ENCODE measurements at regions not wholly inside any gene's neighbourhood (a gene's known extent, or its start where the extent isn't known, plus 50 kb on each side); places are given as distances from the start of the nearest gene placed in this dataset.
"Not testable (repeated sequence)": the region's sequence is repeated elsewhere in the genome, so short reads cannot be mapped to it uniquely, and the experiment has no call there.

GRCh38 chr14:28820677-28821076 is 54.1 kb downstream of the FOXG1 start:
- WGBS (ENCODE audit: insufficient coverage, low lambda C conversion rate) = no CpG with 5 or more reads among the region's 1 CpG
- no peaks in the 10 kb centered on the region for H3K9me3 ChIP-seq (ENCODE audit: control insufficient read depth, low read depth, low read length)

GRCh38 chr14:28821993-28822392 is 55.4 kb downstream of the FOXG1 start:
- H3K4me1 ChIP-seq (ENCODE audit: control insufficient read depth, insufficient read depth, low read length) = no peaks in the 10 kb centered on the region
- no peak overlapping the region for H3K4me3 ChIP-seq (ENCODE audit: low read length)
- DNase-seq = no peak
- H3K9me3 ChIP-seq (ENCODE audit: control insufficient read depth, low read depth, low read length) = no peaks in the 10 kb centered on the region
- H3K27ac ChIP-seq (ENCODE audit: low read length) = no peak overlapping the region
- no peaks in the 10 kb centered on the region for H3K36me3 ChIP-seq (ENCODE audit: control insufficient read depth, insufficient read depth, low read length)
- H3K27me3 ChIP-seq (ENCODE audit: control insufficient read depth, insufficient read depth, low read length) = no peaks in the 10 kb centered on the region

More at GRCh38 chr14:28820677-28821076, 54.1 kb downstream of the FOXG1 start:
- Histone ChIP-seq H3K36me3 (ENCODE audit: control insufficient read depth, insufficient read depth, low read length) (no peaks in the 10 kb centered on the region), H3K27me3 (ENCODE audit: control insufficient read depth, insufficient read depth, low read length) (no peaks in the 10 kb centered on the region), H3K27ac (ENCODE audit: low read length) (no peak overlapping the region), H3K4me3 (ENCODE audit: low read length) (no peak overlapping the region), H3K4me1 (ENCODE audit: control insufficient read depth, insufficient read depth, low read length) (no peaks in the 10 kb centered on the region)
- DNase-seq = no peak

- no peaks in the 10 kb centered on the region for H3K27me3 ChIP-seq (ENCODE audit: control insufficient read depth, insufficient read depth, low read length)
- no peak overlapping the region for H3K4me3 ChIP-seq (ENCODE audit: low read length)
- no peaks in the 10 kb centered on the region for H3K36me3 ChIP-seq (ENCODE audit: control insufficient read depth, insufficient read depth, low read length)
- no peaks in the 10 kb centered on the region for H3K9me3 ChIP-seq (ENCODE audit: control insufficient read depth, low read depth, low read length)
- H3K27ac ChIP-seq (ENCODE audit: low read length) = no peak overlapping the region
- H3K4me1 ChIP-seq (ENCODE audit: control insufficient read depth, insufficient read depth, low read length) = no peaks in the 10 kb centered on the region
- no CpG with 5 or more reads among the region's 1 CpG for WGBS (ENCODE audit: insufficient coverage, low lambda C conversion rate)
- DNase-seq = no peak
Measured at GRCh38 chr14:28823245-28823644, 56.7 kb downstream of the FOXG1 start.

- H3K27me3 ChIP-seq (ENCODE audit: control insufficient read depth, insufficient read depth, low read length) = no peaks in the 10 kb centered on the region
- H3K27ac ChIP-seq (ENCODE audit: low read length) = no peak overlapping the region
- no peak for DNase-seq
- no peak overlapping the region for H3K4me3 ChIP-seq (ENCODE audit: low read length)
- H3K9me3 ChIP-seq (ENCODE audit: control insufficient read depth, low read depth, low read length) = no peaks in the 10 kb centered on the region
- 100% methylated on average over 3 of the region's 22 CpGs for WGBS (ENCODE audit: insufficient coverage, low lambda C conversion rate)
- H3K36me3 ChIP-seq (ENCODE audit: control insufficient read depth, insufficient read depth, low read length) = no peaks in the 10 kb centered on the region
- no peaks in the 10 kb centered on the region for H3K4me1 ChIP-seq (ENCODE audit: control insufficient read depth, insufficient read depth, low read length)
Measured at GRCh38 chr14:28830115-28830534, 63.5 kb downstream of the FOXG1 start.

- no peak overlapping the region for H3K4me3 ChIP-seq (ENCODE audit: low read length)
- no peaks in the 10 kb centered on the region for H3K4me1 ChIP-seq (ENCODE audit: control insufficient read depth, insufficient read depth, low read length)
- no peaks in the 10 kb centered on the region for H3K9me3 ChIP-seq (ENCODE audit: control insufficient read depth, low read depth, low read length)
- 80% methylated on average over 1 of the region's 3 CpGs for WGBS (ENCODE audit: insufficient coverage, low lambda C conversion rate)
- no peaks in the 10 kb centered on the region for H3K36me3 ChIP-seq (ENCODE audit: control insufficient read depth, insufficient read depth, low read length)
- H3K27me3 ChIP-seq (ENCODE audit: control insufficient read depth, insufficient read depth, low read length) = no peaks in the 10 kb centered on the region
- no peak overlapping the region for H3K27ac ChIP-seq (ENCODE audit: low read length)
- DNase-seq = no peak
Measured at GRCh38 chr14:28831126-28831525, 64.5 kb downstream of the FOXG1 start.

GRCh38 chr14:28842569-28842968 is 76.0 kb downstream of the FOXG1 start:
- not testable (repeated sequence) for DNase-seq; H3K36me3 ChIP-seq (ENCODE audit: control insufficient read depth, insufficient read depth, low read length); H3K27ac ChIP-seq (ENCODE audit: low read length); H3K4me1 ChIP-seq (ENCODE audit: control insufficient read depth, insufficient read depth, low read length); H3K4me3 ChIP-seq (ENCODE audit: low read length); H3K27me3 ChIP-seq (ENCODE audit: control insufficient read depth, insufficient read depth, low read length); H3K9me3 ChIP-seq (ENCODE audit: control insufficient read depth, low read depth, low read length)
- WGBS (ENCODE audit: insufficient coverage, low lambda C conversion rate) = no CpG with 5 or more reads among the region's 5 CpGs

GRCh38 chr14:28867571-28867970 is 101.0 kb downstream of the FOXG1 start:
- H3K36me3 ChIP-seq (ENCODE audit: control insufficient read depth, insufficient read depth, low read length) = no peaks in the 10 kb centered on the region
- no peaks in the 10 kb centered on the region for H3K27me3 ChIP-seq (ENCODE audit: control insufficient read depth, insufficient read depth, low read length)
- no peak for DNase-seq
- no peaks in the 10 kb centered on the region for H3K4me1 ChIP-seq (ENCODE audit: control insufficient read depth, insufficient read depth, low read length)
- H3K9me3 ChIP-seq (ENCODE audit: control insufficient read depth, low read depth, low read length) = no peaks in the 10 kb centered on the region
- no peak overlapping the region for H3K27ac ChIP-seq (ENCODE audit: low read length)
- no peak overlapping the region for H3K4me3 ChIP-seq (ENCODE audit: low read length)
- no CpG with 5 or more reads among the region's 2 CpGs for WGBS (ENCODE audit: insufficient coverage, low lambda C conversion rate)

- Histone ChIP-seq H3K4me3 (ENCODE audit: low read length) (no peak overlapping the region), H3K9me3 (ENCODE audit: control insufficient read depth, low read depth, low read length) (no peaks in the 10 kb centered on the region), H3K4me1 (ENCODE audit: control insufficient read depth, insufficient read depth, low read length) (no peaks in the 10 kb centered on the region), H3K27me3 (ENCODE audit: control insufficient read depth, insufficient read depth, low read length) (no peaks in the 10 kb centered on the region), H3K36me3 (ENCODE audit: control insufficient read depth, insufficient read depth, low read length) (no peaks in the 10 kb centered on the region), H3K27ac (ENCODE audit: low read length) (no peak overlapping the region)
- WGBS (ENCODE audit: insufficient coverage, low lambda C conversion rate) = no CpG with 5 or more reads among the region's 2 CpGs
- DNase-seq = no peak
Measured at GRCh38 chr14:28870033-28870564, 103.5 kb downstream of the FOXG1 start.

GRCh38 chr14:28875934-28876571 is 109.5 kb downstream of the FOXG1 start:
- Histone ChIP-seq H3K4me1 (ENCODE audit: control insufficient read depth, insufficient read depth, low read length) (no peaks in the 10 kb centered on the region), H3K9me3 (ENCODE audit: control insufficient read depth, low read depth, low read length) (no peaks in the 10 kb centered on the region), H3K36me3 (ENCODE audit: control insufficient read depth, insufficient read depth, low read length) (no peaks in the 10 kb centered on the region), H3K27ac (ENCODE audit: low read length) (no peak overlapping the region), H3K27me3 (ENCODE audit: control insufficient read depth, insufficient read depth, low read length) (no peaks in the 10 kb centered on the region), H3K4me3 (ENCODE audit: low read length) (no peak overlapping the region)
- DNase-seq = no peak
- 67% methylated on average over 2 of the region's 3 CpGs for WGBS (ENCODE audit: insufficient coverage, low lambda C conversion rate)

- Histone ChIP-seq H3K27me3 (ENCODE audit: control insufficient read depth, insufficient read depth, low read length) (no peaks in the 10 kb centered on the region), H3K9me3 (ENCODE audit: control insufficient read depth, low read depth, low read length) (no peaks in the 10 kb centered on the region), H3K4me1 (ENCODE audit: control insufficient read depth, insufficient read depth, low read length) (no peaks in the 10 kb centered on the region), H3K27ac (ENCODE audit: low read length) (no peak overlapping the region), H3K4me3 (ENCODE audit: low read length) (no peak overlapping the region), H3K36me3 (ENCODE audit: control insufficient read depth, insufficient read depth, low read length) (no peaks in the 10 kb centered on the region)
- 67% methylated on average over 1 of the region's 4 CpGs for WGBS (ENCODE audit: insufficient coverage, low lambda C conversion rate)
- DNase-seq = no peak
Measured at GRCh38 chr14:28876572-28876945, 110.0 kb downstream of the FOXG1 start.

- no peaks in the 10 kb centered on the region for H3K27me3 ChIP-seq (ENCODE audit: control insufficient read depth, insufficient read depth, low read length)
- no peak overlapping the region for H3K4me3 ChIP-seq (ENCODE audit: low read length)
- no peak overlapping the region for H3K27ac ChIP-seq (ENCODE audit: low read length)
- H3K36me3 ChIP-seq (ENCODE audit: control insufficient read depth, insufficient read depth, low read length) = no peaks in the 10 kb centered on the region
- H3K9me3 ChIP-seq (ENCODE audit: control insufficient read depth, low read depth, low read length) = no peaks in the 10 kb centered on the region
- H3K4me1 ChIP-seq (ENCODE audit: control insufficient read depth, insufficient read depth, low read length) = no peaks in the 10 kb centered on the region
- no peak for DNase-seq
Measured at GRCh38 chr14:28877923-28878322, 111.3 kb downstream of the FOXG1 start.
